K562 (cell line): ENCODE measurements at regions not wholly inside any gene's neighbourhood (a gene's known extent, or its start where the extent isn't known, plus 50 kb on each side); places are given as distances from the start of the nearest gene placed in this dataset.

ENCODE experiments used
- BHLHE40 ChIP-seq: IDR thresholded peaks from 2 replicates; pipeline ENCODE4 v1.6.1; 2011; ENCODE audit warnings: low read length, improper control_type of control experiment
- CREBBP ChIP-seq: IDR thresholded peaks from one replicate; pipeline ENCODE4 v1.6.1; 2012; ENCODE audit warnings: low read depth, mild to moderate bottlenecking, control low read depth, inconsistent platforms, low read length
- CTCF ChIP-seq, 3 experiments: IDR thresholded peaks in 2 of 3; conservative IDR thresholded peaks in 1 of 3; 2 replicates each; pipeline ENCODE4 v1.5.1; 2011 to 2012; ENCODE audit warnings: low read length in 3 of 3, mild to moderate bottlenecking in 3 of 3, control low read depth in 2 of 3, improper control_type of control experiment in 1 of 3, inconsistent platforms in 1 of 3, low read depth in 1 of 3, mixed read lengths in 1 of 3, moderate library complexity in 1 of 3; ENCODE audit not compliant: insufficient read depth in 2 of 3
- ELF4 ChIP-seq: fragments of 450-650 bp; formaldehyde crosslinking; IDR thresholded peaks from 2 replicates; pipeline ENCODE4 v1.4.0; 2022; ENCODE audit warnings: missing genetic modification characterization
- GABPB1 ChIP-seq: sonication (generic); formaldehyde crosslinking; IDR thresholded peaks from 2 replicates; pipeline ENCODE4 v1.8.0; 2022; ENCODE audit warnings: mild to moderate bottlenecking, missing genetic modification reagents
- SMAD1 ChIP-seq: fragments of 150-350 bp; IDR thresholded peaks from 2 replicates; pipeline ENCODE4 v1.6.1; 2014; ENCODE audit warnings: low read length, low read depth; ENCODE audit not compliant: partially characterized antibody
- SMARCE1 ChIP-seq: fragments of 450-650 bp; IDR thresholded peaks from 2 replicates; pipeline ENCODE4 v1.7.1; 2016; ENCODE audit warnings: mild to moderate bottlenecking
- ZBTB49 ChIP-seq: sonication (generic); formaldehyde crosslinking; IDR thresholded peaks from 2 replicates; pipeline ENCODE4 v1.8.0; 2022; ENCODE audit warnings: missing genetic modification reagents, mild to moderate bottlenecking, borderline replicate concordance
- ZNF23 ChIP-seq: fragments of 250-450 bp; sonication (Bioruptor Pico); IDR thresholded peaks from 2 replicates; pipeline ENCODE4 v1.4.0; 2020; ENCODE audit warnings: mild to moderate bottlenecking
- ZNF436 ChIP-seq: fragments of 250-450, 450-650 bp; sonication (Bioruptor Pico); formaldehyde crosslinking; IDR thresholded peaks from 2 replicates; pipeline ENCODE4 v1.7.0; 2020; ENCODE audit warnings: mild to moderate bottlenecking
- ZNF717 ChIP-seq: fragments of 250-450 bp; sonication (Bioruptor Pico); IDR thresholded peaks from 2 replicates; pipeline ENCODE4 v1.5.0; 2021

- TF ChIP-seq SMAD1 (no peak), CTCF (IDR thresholded peaks at IDR 0.05 in 2 of 3, conservative IDR thresholded peaks at IDR 0.05 in 1 of 3; ENCODE audit: insufficient read depth in 2 of 3, low read depth in 1 of 3, low read length in 3 of 3) (no peak), BHLHE40 (no peak), CREBBP (no peak), ZBTB49 (CRISPR knock-in tag) (no peak), ELF4 (CRISPR knock-in tag) (no peak), SMARCE1 (no peak), ZNF23 (no peak), GABPB1 (CRISPR knock-in tag) (no peak), ZNF436 (CRISPR knock-in tag) (no peak), ZNF717 (no peak)
Measured at GRCh38 chr4:82171531-82172155, 202.1 kb downstream of the HNRNPD start.
